HG03354 (cell line): ENCODE measurements at regions not wholly inside any gene's neighbourhood (a gene's known extent, or its start where the extent isn't known, plus 50 kb on each side); places are given as distances from the start of the nearest gene placed in this dataset.
"Not testable (repeated sequence)": the region's sequence is repeated elsewhere in the genome, so short reads cannot be mapped to it uniquely, and the experiment has no call there.

Experiments
- ATAC-seq: cut with Tn5 transposase; IDR thresholded peaks from one replicate; pipeline ENCODE4 v1.9.1; 2021; ENCODE audit warnings: mild to moderate bottlenecking; ENCODE audit not compliant: unreplicated experiment, poor library complexity, severe bottlenecking

DNA sequence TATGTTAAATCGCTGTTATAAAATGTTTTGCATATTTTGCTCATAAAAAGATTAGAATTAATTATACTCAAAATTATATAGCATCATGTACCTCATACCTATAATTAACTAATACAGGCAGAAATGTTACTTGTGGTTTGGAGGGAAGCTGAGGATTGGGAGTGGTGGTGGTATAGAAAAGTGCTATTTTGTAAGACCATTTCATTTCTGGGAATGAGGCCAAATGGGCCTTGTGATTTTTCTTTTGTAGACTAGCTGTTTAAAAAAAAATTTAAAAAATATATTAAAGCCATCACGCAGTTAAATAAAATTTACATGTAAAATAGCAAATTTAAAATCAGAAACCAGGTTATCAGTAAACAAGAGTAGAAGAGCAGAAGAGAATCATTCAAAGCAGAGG is 560.8 kb upstream of the FAM98A start:
- no peak for ATAC-seq

GRCh38 chr2:34153484-34153883 is 554.4 kb upstream of the FAM98A start:
- no peak for ATAC-seq

GRCh38 chr2:34147780-34148179 is 548.7 kb upstream of the FAM98A start:
- ATAC-seq = no peak

DNA sequence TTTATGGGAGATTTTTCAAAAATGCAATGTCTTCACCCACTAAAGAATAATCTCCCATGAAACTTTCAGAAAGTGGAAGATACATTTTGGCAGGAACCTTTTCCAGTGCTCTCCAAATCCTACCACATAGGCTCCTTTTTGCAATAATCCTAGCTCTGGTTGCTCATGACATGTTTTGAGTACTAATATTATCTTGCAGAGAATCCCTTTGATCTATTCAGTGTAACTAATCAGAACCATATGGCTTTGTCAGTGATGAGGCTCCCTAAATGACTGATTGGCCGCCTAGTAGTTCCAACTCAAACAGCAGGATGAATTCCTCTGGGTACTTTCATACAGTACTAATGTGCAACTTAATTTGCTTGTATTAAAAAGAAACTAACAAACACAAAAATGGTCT is 544.0 kb upstream of the FAM98A start:
- no peak for ATAC-seq

DNA sequence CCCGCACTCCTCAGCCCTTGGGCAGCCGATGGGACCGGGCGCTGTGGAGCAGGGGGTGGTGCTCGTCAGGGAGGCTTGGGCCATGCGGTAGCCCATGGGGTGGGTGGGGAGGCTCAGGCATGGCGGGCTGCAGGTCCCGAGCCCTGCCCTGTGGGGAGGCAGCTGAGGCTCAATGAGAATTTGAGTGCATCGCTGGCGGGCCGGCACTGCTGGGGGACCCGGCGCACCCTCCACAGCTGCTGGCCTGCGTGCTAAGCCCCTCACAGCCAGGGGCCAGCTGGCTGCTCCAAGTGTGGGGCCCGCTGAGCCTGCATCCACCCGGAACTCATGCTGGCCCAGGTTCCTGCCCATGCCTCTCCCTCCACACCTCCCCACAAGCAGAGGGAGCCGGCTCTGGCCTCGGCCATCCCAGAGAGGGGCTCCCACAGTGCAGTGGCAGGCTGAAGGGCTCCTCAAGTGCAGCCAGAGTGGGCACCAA is 543.5 kb upstream of the FAM98A start:
- not testable (repeated sequence) for ATAC-seq

DNA sequence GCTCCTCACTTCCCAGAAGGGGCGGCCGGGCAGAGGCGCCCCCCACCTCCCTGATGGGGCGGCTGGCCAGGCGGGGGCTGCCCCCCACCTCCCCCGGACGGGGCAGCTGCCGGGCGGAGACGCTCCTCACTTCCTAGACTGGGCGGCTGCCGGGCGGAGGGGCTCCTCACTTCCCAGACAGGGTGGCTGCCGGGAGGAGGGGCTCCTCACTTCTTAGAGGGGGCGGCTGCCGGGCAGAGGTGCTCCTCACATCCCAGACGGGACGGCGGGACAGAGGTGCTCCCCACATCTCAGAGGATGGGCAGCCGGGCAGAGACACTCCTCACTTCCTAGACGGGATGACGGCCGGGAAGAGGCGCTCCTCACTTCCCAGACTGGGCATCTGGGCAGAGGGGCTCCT is 534.0 kb upstream of the FAM98A start:
- not testable (repeated sequence) for ATAC-seq

DNA sequence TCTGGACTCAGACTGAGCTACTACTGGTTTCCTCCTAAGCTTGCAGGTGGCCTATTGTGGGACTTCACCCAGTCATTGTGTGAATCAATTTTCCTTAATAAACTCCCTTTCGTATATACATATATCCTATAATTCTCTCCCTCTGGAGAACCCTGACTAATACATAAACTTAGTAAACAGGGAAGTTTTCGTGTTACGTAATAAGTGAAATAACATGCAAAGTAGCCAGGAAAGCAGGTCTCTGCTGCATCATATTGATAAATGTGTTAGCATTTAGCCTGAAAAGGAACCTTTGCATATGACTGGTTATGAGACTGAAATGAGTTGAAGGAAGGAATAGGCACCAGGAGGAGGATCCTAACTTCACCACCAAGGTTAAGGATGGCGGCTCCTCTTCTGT is 527.2 kb upstream of the FAM98A start:
- no peak for ATAC-seq

GRCh38 chr2:34123996-34124785 is 525.1 kb upstream of the FAM98A start:
- no peak for ATAC-seq

GRCh38 chr2:34121076-34121475 is 522.0 kb upstream of the FAM98A start:
- no peak for ATAC-seq

DNA sequence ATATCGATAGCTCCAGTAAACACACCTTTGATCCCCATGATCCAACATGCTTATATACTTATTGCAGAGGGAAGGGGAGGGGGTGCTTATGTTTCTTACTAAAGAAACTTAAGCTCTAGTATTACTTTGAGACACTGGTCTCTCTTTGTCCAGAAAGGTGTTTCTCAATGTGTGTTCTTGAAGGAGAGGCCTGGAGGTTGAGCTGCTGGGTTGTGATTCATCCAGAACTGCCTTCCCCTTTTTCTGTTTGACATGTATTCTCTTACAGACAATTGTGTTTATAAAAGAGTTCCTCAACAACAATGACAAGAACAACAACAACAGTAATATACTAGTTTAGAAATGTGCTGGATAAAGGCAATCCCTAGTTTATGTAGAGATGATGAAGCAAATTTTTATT is 516.0 kb upstream of the FAM98A start:
- ATAC-seq = no peak

GRCh38 chr2:34112161-34112560 is 513.1 kb upstream of the FAM98A start:
- ATAC-seq = no peak

- no peak for ATAC-seq
Measured at GRCh38 chr2:34110392-34110791, 511.3 kb upstream of the FAM98A start.

DNA sequence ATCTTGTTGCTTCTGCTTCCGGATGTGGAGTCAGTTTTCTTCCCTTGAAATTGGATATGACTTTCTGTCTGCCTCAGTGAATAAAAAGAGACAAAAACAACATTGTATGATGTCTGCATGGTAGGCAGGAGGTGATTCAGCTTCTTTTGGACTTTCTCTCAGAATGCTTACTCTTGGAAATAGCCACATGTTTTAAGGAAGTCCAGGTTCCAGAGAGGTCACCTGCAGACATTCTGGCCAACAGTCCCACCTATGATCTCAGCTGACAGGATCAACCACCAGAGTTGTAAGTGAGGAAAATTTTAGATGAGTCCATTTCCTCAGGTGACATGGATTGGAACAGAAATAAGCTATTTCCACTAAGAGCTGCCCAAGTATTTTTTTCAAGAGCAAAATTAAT is 508.7 kb upstream of the FAM98A start:
- ATAC-seq = no peak

DNA sequence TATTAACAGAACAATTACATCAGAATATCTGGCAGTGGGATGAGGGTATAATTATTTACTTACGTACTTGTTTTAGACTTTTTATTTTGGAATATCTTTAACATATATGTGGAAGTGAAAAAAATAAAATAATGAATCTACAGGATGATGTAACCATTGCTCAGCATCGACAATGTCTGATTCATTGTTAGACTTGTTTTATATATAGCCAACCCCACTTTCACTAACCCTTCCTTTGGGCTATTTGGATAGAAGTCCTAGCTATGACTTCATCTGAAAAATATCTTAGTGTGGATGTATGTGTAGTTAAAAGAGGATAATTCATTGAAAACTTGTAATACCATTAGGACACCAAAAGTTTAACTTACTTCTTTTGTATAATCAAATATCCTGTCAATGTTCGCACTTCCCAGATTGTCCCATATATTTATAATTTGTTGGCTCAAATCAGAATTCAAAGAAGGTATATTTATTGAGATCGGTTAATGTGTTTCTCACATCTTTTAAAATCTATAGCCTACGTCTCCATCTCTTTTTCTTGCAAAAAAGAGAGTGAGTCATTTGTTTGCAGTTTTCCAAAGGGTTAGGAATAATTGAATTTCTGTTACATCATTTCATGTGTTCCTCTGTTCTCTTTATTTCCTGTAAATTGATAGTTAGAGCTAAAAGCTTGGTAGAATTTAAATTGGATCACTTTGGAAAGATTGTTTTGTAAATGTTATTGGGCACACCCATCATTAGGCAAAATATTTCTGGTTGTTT is 506.1 kb upstream of the FAM98A start:
- no peak for ATAC-seq

- ATAC-seq = no peak
Measured at GRCh38 chr2:34104601-34105000, 505.5 kb upstream of the FAM98A start.

DNA sequence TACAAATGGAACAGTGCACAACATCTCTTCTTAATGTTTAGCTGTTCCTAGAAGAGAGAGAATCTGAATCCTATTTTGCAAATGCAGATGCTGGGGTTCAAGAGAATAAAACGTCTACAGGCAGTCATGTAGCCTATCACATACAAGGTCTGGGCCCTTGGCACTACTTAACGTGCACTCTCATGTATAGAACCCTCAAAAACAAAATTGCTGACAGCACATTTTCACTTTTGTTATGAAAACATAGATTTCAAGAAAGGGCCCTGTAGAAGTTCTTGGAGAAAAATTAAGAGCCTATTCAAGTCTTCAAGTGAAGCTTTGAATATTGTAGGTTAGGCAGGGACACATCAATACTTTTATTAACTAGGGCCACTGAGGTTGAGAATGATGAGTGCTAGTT is 504.3 kb upstream of the FAM98A start:
- no peak for ATAC-seq

GRCh38 chr2:34102339-34102738 is 503.2 kb upstream of the FAM98A start:
- ATAC-seq = no peak

DNA sequence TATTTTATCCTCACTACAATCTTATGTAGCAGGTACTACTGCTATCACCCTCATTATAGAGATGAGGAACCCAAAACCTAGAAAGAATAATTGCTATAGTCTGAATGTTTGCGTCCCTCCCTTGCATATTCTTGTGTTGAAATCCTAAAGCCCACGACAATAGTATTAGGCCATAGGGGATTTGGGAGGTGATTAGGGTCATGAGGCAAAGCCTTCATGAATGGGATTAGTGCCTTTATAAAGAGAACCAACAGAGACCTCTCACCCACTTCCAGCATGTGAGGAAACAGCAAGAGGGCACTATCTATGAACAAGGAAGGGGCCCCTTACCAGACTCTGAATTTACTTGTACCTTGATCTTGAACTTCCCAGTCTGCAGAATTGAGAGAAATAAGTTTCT is 500.3 kb upstream of the FAM98A start:
- ATAC-seq = no peak

DNA sequence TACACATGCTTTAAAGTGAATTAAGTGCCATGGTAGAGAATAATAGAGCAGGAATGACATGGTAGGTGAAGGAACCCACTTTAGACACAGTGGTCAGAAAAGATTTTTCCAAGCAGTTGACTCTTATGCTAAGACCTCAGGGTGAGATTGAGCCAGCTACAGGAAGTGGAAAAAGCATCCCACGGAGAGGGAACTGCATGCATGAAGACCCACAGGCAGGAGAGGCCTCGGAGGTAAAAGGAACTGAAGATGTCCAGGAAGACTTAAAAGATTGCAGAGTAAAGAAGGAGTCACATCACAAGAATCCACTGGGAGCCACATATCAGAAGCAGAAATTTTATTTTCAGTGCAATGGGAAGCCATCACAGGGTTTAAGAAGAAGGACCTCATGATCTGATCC is 499.2 kb upstream of the FAM98A start:
- ATAC-seq = no peak

DNA sequence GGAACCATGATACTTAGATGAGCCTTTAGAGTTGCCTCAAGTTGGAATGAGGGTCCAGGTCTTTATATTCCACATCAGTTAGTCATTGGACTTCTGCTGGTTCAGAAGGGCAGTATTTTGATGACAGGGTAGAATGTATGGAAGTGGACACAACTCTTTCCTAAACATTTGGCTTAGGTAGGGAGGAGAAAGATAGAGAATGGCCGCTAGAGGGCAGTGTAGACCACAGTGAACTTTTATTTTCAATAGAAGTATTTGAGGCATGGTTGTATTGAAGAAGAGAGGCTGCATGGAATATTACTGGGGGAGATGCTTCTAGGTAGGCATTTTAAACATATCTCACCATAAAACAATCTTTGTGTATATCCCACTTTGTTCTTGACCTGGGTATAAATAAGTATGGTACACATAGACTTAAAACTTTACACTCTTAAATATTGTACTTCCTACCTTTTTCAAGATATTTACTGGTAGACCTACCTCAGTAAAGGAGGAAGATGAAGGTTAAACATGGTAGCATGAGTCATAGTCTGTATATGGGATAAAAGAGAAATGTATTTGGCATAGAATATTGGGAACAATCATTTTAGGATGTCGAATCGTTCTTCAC is 497.6 kb upstream of the FAM98A start:
- ATAC-seq = peak; percentile 80

DNA sequence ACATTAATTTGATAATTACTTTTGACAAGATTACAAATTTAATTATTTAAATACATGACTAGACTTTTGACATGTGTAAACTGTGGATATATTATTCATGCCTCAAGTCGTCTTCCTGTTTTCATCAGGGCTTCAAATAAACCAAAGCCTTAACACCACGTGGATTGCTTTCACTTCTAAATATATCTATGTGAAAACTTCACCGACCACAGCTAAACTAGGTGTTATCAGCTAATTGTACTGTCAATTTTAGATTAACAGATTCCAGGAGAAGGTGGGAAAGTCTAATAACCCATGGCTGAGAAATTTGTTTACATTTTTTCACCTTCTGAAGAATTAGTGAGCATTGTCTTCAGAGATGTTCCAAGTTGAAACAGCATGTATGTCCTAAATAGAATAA is 494.7 kb upstream of the FAM98A start:
- ATAC-seq = no peak
